GM23338 (cell line): ENCODE measurements at regions not wholly inside any gene's neighbourhood (a gene's known extent, or its start where the extent isn't known, plus 50 kb on each side); places are given as distances from the start of the nearest gene placed in this dataset.

ENCODE experiments used
- ATAC-seq: fragments of 200-7000 bp; cut with Tn5 transposase; 3 replicates; pipeline ENCODE4 v1.9.1; 2020
- DNase-seq: peaks from one replicate; pipeline ENCODE4 v3.0.0-alpha.2; 2015; ENCODE audit warnings: low spot score
- H2AFZ ChIP-seq: fragments of 200-600 bp; sonication (generic); 2 replicates; pipeline ENCODE4 v1.8.0; 2016; ENCODE audit warnings: antibody characterized with exemption, mild to moderate bottlenecking, moderate library complexity
- H3F3A ChIP-seq: fragments of 200-600 bp; sonication (generic); replicated peaks from 2 replicates; pipeline ENCODE4 v1.8.0; 2017; ENCODE audit warnings: antibody characterized with exemption, mixed run types, low read depth
- H3K27ac ChIP-seq: fragments of 200-600 bp; sonication (generic); 2 replicates; pipeline ENCODE4 v1.6.1; 2016; ENCODE audit warnings: low read depth
- H3K27me3 ChIP-seq: fragments of 200-600 bp; sonication (generic); 2 replicates; pipeline ENCODE4 v1.8.0; 2016; ENCODE audit warnings: mild to moderate bottlenecking, mixed run types, moderate library complexity; ENCODE audit not compliant: insufficient read depth
- H3K36me3 ChIP-seq: fragments of 200-600 bp; sonication (generic); 2 replicates; pipeline ENCODE4 v1.8.0; 2016; ENCODE audit warnings: mild to moderate bottlenecking; ENCODE audit not compliant: insufficient read depth
- H3K4me1 ChIP-seq: fragments of 200-600 bp; sonication (generic); 2 replicates; pipeline ENCODE4 v1.8.0; 2016; ENCODE audit warnings: mild to moderate bottlenecking, moderate library complexity; ENCODE audit not compliant: insufficient read depth
- H3K4me2 ChIP-seq: fragments of 200-600 bp; sonication (generic); 2 replicates; pipeline ENCODE4 v1.7.1; 2017; ENCODE audit warnings: mixed run types
- H3K4me3 ChIP-seq: fragments of 200-600 bp; sonication (generic); 2 replicates; pipeline ENCODE4 v1.6.1; 2016; ENCODE audit warnings: mixed run types
- H3K79me2 ChIP-seq: fragments of 200-600 bp; sonication (generic); replicated peaks from 2 replicates; pipeline ENCODE4 v1.8.0; 2017; ENCODE audit warnings: mild to moderate bottlenecking; ENCODE audit not compliant: insufficient read depth
- H3K9me2 ChIP-seq: fragments of 200-600 bp; sonication (generic); 2 replicates; pipeline ENCODE4 v1.8.0; 2017; ENCODE audit not compliant: insufficient read depth
- H4K20me1 ChIP-seq: fragments of 200-600 bp; sonication (generic); replicated peaks from 2 replicates; pipeline ENCODE4 v1.8.0; 2017; ENCODE audit warnings: mild to moderate bottlenecking; ENCODE audit not compliant: insufficient read depth
- H3K27ac Mint-ChIP-seq: 2 replicates; pipeline ENCODE4 v1.8.0; 2020; ENCODE audit warnings: inconsistent platforms, mild to moderate bottlenecking, moderate library complexity, mixed read lengths
- H3K27me3 Mint-ChIP-seq: 3 replicates; pipeline ENCODE4 v1.8.0; 2022; ENCODE audit warnings: low read depth, mild to moderate bottlenecking, moderate library complexity, mixed read lengths, inconsistent platforms; ENCODE audit not compliant: insufficient read depth, poor library complexity
- H3K36me3 Mint-ChIP-seq: 3 replicates; pipeline ENCODE4 v1.8.0; 2021; ENCODE audit warnings: low read depth, mild to moderate bottlenecking, inconsistent platforms, moderate library complexity, mixed read lengths
- H3K4me1 Mint-ChIP-seq: 3 replicates; pipeline ENCODE4 v1.8.0; 2020; ENCODE audit warnings: mild to moderate bottlenecking, inconsistent platforms, mixed read lengths
- H3K4me3 Mint-ChIP-seq: 3 replicates; pipeline ENCODE4 v1.8.0; 2021; ENCODE audit warnings: moderate library complexity, mild to moderate bottlenecking, inconsistent platforms, mixed read lengths
- H3K9me3 Mint-ChIP-seq: 3 replicates; pipeline ENCODE4 v1.8.0; 2020; ENCODE audit warnings: moderate library complexity, mild to moderate bottlenecking, inconsistent platforms, mixed read lengths
- CREB1 ChIP-seq: fragments of 250-450 bp; sonication (Bioruptor Pico); IDR thresholded peaks from 2 replicates; pipeline ENCODE4 v1.5.0; 2020; ENCODE audit warnings: low read depth, mild to moderate bottlenecking, moderate library complexity
- EZH2 ChIP-seq: fragments of 200-600 bp; sonication (generic); IDR thresholded peaks from one replicate; pipeline ENCODE4 v1.8.0; 2017; ENCODE audit warnings: antibody characterized with exemption, mild to moderate bottlenecking, low read depth; ENCODE audit not compliant: unreplicated experiment
- EZH2phosphoT487 ChIP-seq: fragments of 200-600 bp; sonication (generic); IDR thresholded peaks from one replicate; pipeline ENCODE4 v1.8.1; 2018; ENCODE audit warnings: antibody characterized with exemption; ENCODE audit not compliant: unreplicated experiment
- JUNB ChIP-seq: IDR thresholded peaks from one replicate; pipeline ENCODE4 v1.6.1; 2016; ENCODE audit warnings: antibody characterized with exemption; ENCODE audit not compliant: unreplicated experiment
- NANOG ChIP-seq: IDR thresholded peaks from 2 replicates; pipeline ENCODE4 v1.6.1; 2016; ENCODE audit warnings: antibody characterized with exemption, borderline replicate concordance
- POLR2AphosphoS5 ChIP-seq: IDR thresholded peaks from 2 replicates; pipeline ENCODE4 v1.6.1; 2016; ENCODE audit warnings: antibody characterized with exemption, low read depth
- STAT1 ChIP-seq: IDR thresholded peaks from one replicate; pipeline ENCODE4 v1.6.1; 2016; ENCODE audit warnings: antibody characterized with exemption; ENCODE audit not compliant: unreplicated experiment
- ZNF114 ChIP-seq: fragments of 250-450 bp; sonication (Bioruptor Pico); IDR thresholded peaks from 2 replicates; pipeline ENCODE4 v1.5.0; 2020; ENCODE audit warnings: mild to moderate bottlenecking, moderate library complexity
- ZNF331 ChIP-seq: fragments of 250-450 bp; sonication (Bioruptor Pico); IDR thresholded peaks from 2 replicates; pipeline ENCODE4 v1.5.0; 2020; ENCODE audit warnings: low read depth, mild to moderate bottlenecking, moderate library complexity
- TF ChIP-seq, protein P1 (sequence below), 2 experiments: fragments of 200-600 bp in 1 of 2; sonication (generic) in 1 of 2; conservative IDR thresholded peaks; 2 replicates each; pipeline versions ENCODE4 v1.5.1 to v1.6.1; 2016 to 2017; ENCODE audit warnings: antibody characterized with exemption in 2 of 2, low read depth in 2 of 2, mild to moderate bottlenecking in 2 of 2, moderate library complexity in 1 of 2
- TF ChIP-seq, protein P2 (sequence below): fragments of 250-450 bp; sonication (Bioruptor Pico); IDR thresholded peaks from 2 replicates; pipeline ENCODE4 v1.5.0; 2020; ENCODE audit warnings: mild to moderate bottlenecking, moderate library complexity
- TF ChIP-seq, protein P3 (sequence below): IDR thresholded peaks from one replicate; pipeline ENCODE4 v1.6.1; 2018; ENCODE audit warnings: antibody characterized with exemption; ENCODE audit not compliant: unreplicated experiment
- TF ChIP-seq, protein P4 (sequence below): IDR thresholded peaks from 2 replicates; pipeline ENCODE4 v1.6.1; 2016; ENCODE audit warnings: antibody characterized with exemption

DNA sequence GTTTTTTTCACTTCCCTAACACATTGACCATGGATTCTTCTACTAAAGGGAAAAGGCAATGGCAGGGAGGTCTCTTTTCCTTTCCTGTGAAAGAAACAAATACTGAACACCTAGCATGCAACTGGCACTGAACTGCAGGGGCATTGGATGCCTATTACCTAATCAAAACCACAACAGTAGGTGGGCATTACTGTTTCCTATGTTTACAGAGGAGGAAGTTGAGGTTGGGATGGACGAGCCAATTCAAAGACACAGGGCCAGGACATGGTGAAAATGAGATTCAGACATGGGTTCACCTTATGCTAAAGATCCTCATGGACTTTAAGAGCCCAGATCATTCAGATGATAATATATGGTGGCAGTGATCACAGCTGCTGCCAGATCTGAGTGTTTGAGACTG, 407.0 kb downstream of the MIAT start:
- no peaks in the 10 kb centered on the region for H3K36me3 ChIP-seq
- no peaks in the 10 kb centered on the region for H3K27me3 ChIP-seq
- Mint-ChIP-seq H3K4me3 (no peak overlapping the region), H3K27me3 (peaks cover 4% of the 10 kb centered on the region), H3K4me1 (peaks cover 25% of the 10 kb centered on the region), H3K27ac (no peak overlapping the region), H3K9me3 (no peaks in the 10 kb centered on the region), H3K36me3 (no peaks in the 10 kb centered on the region)
- H3K79me2 ChIP-seq, result no peaks in the 10 kb centered on the region
- DNase-seq (no peak), ATAC-seq (no peak)
- H3K4me1 ChIP-seq, result no peaks in the 10 kb centered on the region
- no peak overlapping the region for H3K27ac ChIP-seq
- no peak overlapping the region for H3K4me3 ChIP-seq
- TF ChIP-seq POLR2AphosphoS5 (no peak), JUNB (no peak), NANOG (no peak), ZNF331 (CRISPR knock-in tag) (no peak), CREB1 (CRISPR knock-in tag) (no peak), EZH2phosphoT487 (no peak), ZNF114 (no peak), EZH2 (no peak), STAT1 (no peak)
- TF ChIP-seq, protein P1, sequence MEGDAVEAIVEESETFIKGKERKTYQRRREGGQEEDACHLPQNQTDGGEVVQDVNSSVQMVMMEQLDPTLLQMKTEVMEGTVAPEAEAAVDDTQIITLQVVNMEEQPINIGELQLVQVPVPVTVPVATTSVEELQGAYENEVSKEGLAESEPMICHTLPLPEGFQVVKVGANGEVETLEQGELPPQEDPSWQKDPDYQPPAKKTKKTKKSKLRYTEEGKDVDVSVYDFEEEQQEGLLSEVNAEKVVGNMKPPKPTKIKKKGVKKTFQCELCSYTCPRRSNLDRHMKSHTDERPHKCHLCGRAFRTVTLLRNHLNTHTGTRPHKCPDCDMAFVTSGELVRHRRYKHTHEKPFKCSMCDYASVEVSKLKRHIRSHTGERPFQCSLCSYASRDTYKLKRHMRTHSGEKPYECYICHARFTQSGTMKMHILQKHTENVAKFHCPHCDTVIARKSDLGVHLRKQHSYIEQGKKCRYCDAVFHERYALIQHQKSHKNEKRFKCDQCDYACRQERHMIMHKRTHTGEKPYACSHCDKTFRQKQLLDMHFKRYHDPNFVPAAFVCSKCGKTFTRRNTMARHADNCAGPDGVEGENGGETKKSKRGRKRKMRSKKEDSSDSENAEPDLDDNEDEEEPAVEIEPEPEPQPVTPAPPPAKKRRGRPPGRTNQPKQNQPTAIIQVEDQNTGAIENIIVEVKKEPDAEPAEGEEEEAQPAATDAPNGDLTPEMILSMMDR (conservative IDR thresholded peaks at IDR 0.05; ENCODE audit: low read depth in 2 of 2), result no peak
- TF ChIP-seq, protein P2, sequence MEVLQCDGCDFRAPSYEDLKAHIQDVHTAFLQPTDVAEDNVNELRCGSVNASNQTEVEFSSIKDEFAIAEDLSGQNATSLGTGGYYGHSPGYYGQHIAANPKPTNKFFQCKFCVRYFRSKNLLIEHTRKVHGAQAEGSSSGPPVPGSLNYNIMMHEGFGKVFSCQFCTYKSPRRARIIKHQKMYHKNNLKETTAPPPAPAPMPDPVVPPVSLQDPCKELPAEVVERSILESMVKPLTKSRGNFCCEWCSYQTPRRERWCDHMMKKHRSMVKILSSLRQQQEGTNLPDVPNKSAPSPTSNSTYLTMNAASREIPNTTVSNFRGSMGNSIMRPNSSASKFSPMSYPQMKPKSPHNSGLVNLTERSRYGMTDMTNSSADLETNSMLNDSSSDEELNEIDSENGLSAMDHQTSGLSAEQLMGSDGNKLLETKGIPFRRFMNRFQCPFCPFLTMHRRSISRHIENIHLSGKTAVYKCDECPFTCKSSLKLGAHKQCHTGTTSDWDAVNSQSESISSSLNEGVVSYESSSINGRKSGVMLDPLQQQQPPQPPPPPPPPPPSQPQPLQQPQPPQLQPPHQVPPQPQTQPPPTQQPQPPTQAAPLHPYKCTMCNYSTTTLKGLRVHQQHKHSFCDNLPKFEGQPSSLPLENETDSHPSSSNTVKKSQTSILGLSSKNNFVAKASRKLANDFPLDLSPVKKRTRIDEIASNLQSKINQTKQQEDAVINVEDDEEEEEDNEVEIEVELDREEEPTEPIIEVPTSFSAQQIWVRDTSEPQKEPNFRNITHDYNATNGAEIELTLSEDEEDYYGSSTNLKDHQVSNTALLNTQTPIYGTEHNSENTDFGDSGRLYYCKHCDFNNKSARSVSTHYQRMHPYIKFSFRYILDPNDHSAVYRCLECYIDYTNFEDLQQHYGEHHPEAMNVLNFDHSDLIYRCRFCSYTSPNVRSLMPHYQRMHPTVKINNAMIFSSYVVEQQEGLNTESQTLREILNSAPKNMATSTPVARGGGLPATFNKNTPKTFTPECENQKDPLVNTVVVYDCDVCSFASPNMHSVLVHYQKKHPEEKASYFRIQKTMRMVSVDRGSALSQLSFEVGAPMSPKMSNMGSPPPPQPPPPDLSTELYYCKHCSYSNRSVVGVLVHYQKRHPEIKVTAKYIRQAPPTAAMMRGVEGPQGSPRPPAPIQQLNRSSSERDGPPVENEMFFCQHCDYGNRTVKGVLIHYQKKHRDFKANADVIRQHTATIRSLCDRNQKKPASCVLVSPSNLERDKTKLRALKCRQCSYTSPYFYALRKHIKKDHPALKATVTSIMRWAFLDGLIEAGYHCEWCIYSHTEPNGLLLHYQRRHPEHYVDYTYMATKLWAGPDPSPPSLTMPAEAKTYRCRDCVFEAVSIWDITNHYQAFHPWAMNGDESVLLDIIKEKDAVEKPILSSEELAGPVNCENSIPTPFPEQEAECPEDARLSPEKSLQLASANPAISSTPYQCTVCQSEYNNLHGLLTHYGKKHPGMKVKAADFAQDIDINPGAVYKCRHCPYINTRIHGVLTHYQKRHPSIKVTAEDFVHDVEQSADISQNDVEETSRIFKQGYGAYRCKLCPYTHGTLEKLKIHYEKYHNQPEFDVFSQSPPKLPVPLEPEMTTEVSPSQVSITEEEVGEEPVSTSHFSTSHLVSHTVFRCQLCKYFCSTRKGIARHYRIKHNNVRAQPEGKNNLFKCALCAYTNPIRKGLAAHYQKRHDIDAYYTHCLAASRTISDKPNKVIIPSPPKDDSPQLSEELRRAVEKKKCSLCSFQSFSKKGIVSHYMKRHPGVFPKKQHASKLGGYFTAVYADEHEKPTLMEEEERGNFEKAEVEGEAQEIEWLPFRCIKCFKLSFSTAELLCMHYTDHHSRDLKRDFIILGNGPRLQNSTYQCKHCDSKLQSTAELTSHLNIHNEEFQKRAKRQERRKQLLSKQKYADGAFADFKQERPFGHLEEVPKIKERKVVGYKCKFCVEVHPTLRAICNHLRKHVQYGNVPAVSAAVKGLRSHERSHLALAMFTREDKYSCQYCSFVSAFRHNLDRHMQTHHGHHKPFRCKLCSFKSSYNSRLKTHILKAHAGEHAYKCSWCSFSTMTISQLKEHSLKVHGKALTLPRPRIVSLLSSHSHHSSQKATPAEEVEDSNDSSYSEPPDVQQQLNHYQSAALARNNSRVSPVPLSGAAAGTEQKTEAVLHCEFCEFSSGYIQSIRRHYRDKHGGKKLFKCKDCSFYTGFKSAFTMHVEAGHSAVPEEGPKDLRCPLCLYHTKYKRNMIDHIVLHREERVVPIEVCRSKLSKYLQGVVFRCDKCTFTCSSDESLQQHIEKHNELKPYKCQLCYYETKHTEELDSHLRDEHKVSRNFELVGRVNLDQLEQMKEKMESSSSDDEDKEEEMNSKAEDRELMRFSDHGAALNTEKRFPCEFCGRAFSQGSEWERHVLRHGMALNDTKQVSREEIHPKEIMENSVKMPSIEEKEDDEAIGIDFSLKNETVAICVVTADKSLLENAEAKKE (CRISPR knock-in tag), result no peak
- TF ChIP-seq, protein P3, sequence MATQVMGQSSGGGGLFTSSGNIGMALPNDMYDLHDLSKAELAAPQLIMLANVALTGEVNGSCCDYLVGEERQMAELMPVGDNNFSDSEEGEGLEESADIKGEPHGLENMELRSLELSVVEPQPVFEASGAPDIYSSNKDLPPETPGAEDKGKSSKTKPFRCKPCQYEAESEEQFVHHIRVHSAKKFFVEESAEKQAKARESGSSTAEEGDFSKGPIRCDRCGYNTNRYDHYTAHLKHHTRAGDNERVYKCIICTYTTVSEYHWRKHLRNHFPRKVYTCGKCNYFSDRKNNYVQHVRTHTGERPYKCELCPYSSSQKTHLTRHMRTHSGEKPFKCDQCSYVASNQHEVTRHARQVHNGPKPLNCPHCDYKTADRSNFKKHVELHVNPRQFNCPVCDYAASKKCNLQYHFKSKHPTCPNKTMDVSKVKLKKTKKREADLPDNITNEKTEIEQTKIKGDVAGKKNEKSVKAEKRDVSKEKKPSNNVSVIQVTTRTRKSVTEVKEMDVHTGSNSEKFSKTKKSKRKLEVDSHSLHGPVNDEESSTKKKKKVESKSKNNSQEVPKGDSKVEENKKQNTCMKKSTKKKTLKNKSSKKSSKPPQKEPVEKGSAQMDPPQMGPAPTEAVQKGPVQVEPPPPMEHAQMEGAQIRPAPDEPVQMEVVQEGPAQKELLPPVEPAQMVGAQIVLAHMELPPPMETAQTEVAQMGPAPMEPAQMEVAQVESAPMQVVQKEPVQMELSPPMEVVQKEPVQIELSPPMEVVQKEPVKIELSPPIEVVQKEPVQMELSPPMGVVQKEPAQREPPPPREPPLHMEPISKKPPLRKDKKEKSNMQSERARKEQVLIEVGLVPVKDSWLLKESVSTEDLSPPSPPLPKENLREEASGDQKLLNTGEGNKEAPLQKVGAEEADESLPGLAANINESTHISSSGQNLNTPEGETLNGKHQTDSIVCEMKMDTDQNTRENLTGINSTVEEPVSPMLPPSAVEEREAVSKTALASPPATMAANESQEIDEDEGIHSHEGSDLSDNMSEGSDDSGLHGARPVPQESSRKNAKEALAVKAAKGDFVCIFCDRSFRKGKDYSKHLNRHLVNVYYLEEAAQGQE, result no peak
- TF ChIP-seq, protein P4, sequence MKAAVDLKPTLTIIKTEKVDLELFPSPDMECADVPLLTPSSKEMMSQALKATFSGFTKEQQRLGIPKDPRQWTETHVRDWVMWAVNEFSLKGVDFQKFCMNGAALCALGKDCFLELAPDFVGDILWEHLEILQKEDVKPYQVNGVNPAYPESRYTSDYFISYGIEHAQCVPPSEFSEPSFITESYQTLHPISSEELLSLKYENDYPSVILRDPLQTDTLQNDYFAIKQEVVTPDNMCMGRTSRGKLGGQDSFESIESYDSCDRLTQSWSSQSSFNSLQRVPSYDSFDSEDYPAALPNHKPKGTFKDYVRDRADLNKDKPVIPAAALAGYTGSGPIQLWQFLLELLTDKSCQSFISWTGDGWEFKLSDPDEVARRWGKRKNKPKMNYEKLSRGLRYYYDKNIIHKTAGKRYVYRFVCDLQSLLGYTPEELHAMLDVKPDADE, result no peak
- H3K9me2 ChIP-seq, result 0 out of 2 replicates have a peak, but pooled peaks cover 2% of the 10 kb centered on the region
- H3F3A ChIP-seq, result no peaks in the 10 kb centered on the region
- no peaks in the 10 kb centered on the region for H4K20me1 ChIP-seq
- H3K4me2 ChIP-seq, result no peak overlapping the region
- 0 out of 2 replicates have a peak overlapping the region, but pooled peaks have one; percentile 38 for H2AFZ ChIP-seq
